NB4 (cell line): ENCODE measurements at regions not wholly inside any gene's neighbourhood (a gene's known extent, or its start where the extent isn't known, plus 50 kb on each side); places are given as distances from the start of the nearest gene placed in this dataset.

ENCODE experiments used
- MYC ChIP-seq: IDR thresholded peaks from 2 replicates; pipeline ENCODE4 v1.6.1; 2011; ENCODE audit warnings: low read depth, low read length
- POLR2A ChIP-seq: IDR thresholded peaks from 2 replicates; pipeline ENCODE4 v1.6.1; 2011; ENCODE audit warnings: mild to moderate bottlenecking; ENCODE audit not compliant: insufficient read length; ENCODE audit errors: extremely low read depth
- TF ChIP-seq, protein P1 (sequence below): IDR thresholded peaks from one replicate; pipeline ENCODE4 v1.5.1; 2012; ENCODE audit warnings: low read depth, low read length

DNA sequence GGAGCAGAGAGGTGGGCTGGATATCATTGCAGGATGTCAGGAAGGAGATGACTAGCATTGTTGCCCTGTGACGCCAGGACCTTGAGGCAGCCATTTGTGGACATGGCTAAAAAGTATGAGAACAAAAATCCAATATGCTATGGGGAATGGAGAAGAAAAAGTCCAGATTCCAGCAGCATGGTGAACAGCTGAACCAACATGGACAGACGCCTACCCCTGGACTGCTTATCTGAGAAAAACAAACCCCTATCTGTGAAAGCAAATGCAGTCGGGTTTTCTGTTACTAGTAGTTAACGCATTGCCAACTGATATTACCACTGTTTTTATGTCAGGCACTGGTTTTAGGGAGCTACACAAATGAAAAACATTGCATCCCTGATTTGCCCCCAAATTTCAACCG, 251.2 kb upstream of the RORA start:
- TF ChIP-seq, protein P1, sequence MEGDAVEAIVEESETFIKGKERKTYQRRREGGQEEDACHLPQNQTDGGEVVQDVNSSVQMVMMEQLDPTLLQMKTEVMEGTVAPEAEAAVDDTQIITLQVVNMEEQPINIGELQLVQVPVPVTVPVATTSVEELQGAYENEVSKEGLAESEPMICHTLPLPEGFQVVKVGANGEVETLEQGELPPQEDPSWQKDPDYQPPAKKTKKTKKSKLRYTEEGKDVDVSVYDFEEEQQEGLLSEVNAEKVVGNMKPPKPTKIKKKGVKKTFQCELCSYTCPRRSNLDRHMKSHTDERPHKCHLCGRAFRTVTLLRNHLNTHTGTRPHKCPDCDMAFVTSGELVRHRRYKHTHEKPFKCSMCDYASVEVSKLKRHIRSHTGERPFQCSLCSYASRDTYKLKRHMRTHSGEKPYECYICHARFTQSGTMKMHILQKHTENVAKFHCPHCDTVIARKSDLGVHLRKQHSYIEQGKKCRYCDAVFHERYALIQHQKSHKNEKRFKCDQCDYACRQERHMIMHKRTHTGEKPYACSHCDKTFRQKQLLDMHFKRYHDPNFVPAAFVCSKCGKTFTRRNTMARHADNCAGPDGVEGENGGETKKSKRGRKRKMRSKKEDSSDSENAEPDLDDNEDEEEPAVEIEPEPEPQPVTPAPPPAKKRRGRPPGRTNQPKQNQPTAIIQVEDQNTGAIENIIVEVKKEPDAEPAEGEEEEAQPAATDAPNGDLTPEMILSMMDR: no peak
- TF ChIP-seq POLR2A (no peak), MYC (no peak)
